Fibroblast of gingiva (primary cell): ENCODE measurements at regions not wholly inside any gene's neighbourhood (a gene's known extent, or its start where the extent isn't known, plus 50 kb on each side); places are given as distances from the start of the nearest gene placed in this dataset.
"Not testable (repeated sequence)": the region's sequence is repeated elsewhere in the genome, so short reads cannot be mapped to it uniquely, and the experiment has no call there.

Source experiments
- DNase-seq: peaks from one replicate; pipeline ENCODE4 v3.0.0-alpha.2; 2011; ENCODE audit warnings: low read depth

DNA sequence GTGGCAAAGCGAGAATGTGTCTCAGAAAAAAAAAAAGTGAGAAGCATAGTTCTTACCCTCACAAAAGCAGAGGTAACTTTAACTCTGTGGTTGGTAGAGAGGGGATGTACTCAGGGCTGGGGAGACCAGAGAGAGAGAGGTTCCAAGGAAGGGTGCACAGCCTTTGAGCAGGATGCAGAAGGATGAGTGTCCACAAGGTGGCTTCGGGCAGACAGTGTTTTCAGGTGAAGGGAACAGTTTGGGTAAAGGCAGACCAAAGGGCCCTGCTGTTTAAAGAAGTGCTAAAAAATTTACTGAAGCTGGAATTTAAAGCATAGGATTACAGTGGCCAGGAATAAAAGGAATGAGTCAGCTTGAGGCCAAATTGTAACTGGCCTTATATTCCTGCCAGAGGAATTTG is 2240.6 kb downstream of the EPHA3 start:
- not testable (repeated sequence) for DNase-seq

DNA sequence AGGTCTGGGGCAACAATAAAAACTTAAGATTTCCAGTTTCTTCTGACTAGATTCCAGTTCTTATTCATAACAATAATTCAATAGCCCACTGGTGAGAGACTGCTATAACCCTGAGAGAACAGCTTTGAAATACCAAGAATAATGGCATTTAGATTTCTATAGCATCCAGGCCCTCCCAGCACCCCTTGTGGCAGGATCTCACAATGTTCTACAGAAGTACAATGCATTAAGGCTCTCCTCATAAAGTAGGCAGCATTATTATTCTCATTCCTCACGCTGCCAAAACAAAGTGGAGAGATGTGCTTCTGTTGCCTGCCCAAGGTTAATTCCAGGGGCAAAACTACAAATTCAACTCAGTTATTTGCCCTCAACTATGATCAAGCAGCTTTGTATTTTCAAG is 2241.7 kb downstream of the EPHA3 start:
- not testable (repeated sequence) for DNase-seq

DNA sequence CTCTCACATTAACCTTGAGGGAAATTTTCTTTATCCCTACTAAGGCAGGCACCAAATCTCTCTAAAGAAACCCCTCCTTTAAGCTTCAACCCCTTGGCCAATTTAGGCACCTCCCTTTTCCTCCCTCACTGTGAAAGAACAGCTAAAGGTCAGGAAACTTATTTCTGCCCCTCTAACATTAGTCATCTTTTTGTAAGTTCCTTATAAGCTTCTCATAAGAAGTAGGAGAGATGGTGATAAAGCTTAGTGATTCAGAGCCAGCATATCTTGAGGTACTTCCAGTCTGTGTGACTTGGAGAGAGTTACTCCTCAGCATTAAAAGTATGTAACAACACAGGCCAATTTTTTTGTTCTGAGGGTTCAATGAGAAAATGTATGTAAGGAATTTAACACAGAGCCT is 2244.7 kb downstream of the EPHA3 start:
- not testable (repeated sequence) for DNase-seq

DNA sequence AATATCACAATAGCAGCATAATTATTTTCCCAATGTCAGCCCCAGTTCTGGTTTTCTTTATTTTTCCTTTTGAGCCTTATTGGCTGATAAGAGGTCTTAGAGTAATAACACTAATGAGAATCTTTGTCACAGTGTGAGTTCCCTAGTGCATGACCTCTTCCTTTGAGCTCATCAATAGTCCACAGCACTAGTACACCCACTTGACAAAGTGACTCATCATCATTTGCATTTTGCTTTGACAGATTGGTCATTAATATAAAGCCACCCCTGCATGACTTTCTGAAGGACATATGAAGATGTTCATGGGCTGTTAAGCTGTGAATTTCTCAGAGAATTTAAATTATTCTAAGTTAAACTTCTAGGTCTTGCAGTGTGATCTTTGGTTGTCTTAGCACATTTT is 2251.9 kb downstream of the EPHA3 start:
- DNase-seq = not testable (repeated sequence)

DNA sequence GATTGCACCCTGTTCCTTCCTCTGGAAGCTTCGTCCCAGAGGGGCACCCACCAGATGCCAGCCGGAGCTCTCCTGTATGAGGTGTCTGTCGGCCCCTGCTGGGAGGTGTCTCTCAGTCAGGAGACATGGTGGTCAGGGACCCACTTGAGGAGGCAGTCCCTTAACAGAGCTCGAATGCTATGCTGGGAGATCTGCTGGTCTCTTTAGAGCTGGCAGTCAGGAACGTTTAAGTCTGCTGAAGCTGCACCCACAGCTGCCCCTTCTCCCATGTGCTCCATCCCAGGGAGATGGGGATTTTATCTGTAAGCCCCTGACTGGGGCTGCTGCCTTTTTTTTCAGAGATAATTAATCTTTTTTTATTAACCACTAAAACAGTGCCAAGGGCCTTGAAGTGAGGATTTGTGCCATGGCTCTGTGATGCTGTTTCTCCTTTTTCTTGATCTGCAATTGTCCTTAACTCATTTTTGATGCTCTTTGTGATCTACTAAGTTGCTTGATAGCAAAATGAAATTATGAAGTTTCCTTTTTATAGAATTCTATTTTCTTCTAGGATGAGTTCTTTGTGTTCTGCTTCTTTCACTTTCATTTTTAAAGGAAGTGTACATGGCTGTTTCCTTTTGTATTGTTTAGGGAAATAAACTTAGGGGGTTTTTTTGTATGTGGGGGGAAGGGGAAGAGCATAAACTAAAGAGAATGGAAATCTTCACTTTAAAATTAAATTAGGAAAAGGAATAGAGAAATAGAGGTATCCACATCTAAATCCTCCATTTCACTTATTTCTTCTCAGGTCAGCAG is 2275.9 kb downstream of the EPHA3 start:
- not testable (repeated sequence) for DNase-seq

DNA sequence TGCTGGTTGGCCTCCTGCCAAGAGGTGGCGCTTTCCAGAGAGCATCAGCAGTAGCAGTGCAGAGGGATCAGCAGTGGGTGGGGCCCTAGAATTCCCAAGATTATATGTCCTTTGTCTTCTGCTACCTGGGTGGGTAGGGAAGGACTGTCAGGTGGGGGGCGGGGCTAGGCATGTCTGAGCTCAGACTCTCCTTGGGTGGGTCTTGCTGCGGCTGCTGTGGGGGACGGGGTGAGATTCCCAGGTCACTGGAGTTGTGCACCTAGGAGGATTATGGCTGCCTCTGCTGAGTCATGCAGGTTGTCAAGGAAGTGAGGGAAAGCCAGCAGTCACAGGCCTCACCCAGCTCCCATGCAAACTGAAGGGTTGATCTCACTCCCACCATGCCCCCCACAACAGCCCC is 2296.5 kb downstream of the EPHA3 start:
- not testable (repeated sequence) for DNase-seq

DNA sequence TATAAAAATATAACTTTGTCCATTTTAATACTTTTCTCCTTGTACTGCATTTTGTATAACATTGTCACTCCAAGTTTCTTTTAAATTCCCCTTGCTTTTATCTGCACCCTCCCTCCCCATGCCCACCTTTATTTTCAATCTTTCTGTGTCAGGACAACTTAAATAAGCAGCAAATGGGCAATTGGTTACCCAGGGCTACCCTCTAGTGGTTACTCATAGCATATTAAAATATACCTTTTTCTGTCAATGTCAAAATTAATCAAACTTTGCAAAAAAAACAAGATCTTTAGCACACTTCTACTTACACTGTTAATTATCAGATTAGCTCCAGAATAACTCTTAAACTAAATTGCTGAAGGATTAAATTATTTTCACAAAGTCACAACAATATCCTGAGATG is 2334.6 kb downstream of the EPHA3 start:
- DNase-seq = not testable (repeated sequence)

DNA sequence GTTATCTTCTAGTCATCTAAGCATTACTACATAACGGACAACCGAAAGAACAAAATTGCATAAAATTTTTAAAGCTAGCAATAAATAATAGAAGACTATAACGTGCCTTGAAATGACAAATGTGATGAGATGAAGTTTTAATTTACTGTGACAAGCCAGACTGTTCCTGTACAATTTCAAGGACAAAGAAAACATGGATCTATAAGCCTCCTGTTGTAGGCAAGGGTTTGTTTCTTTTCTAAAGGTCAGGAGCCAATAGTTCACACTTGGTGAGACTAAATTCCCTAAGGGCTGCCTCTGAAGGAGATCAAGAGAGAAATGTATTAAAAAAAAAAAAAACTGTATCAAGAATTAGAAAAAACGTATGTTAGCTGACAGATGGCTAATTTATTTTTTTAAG is 2335.1 kb downstream of the EPHA3 start:
- DNase-seq = not testable (repeated sequence)

DNA sequence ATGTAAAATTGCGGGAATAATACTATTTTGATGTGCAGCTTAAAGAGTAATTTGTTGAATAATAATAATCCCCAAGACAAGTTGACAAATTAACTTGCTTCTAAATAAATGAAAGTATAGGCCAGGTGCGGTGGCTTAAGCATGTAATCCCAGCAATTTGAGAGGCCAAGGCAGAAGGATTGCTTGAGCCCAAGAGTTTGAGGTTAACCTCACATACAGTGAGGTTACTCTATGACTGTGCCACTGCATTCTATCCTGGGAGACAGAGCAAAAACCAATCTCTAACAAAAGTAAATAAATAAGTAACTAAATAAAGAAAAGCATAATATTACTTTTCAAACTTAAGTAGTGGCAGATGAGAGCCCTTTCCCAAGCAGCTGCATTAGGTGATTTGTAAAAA is 2341.0 kb downstream of the EPHA3 start:
- not testable (repeated sequence) for DNase-seq

DNA sequence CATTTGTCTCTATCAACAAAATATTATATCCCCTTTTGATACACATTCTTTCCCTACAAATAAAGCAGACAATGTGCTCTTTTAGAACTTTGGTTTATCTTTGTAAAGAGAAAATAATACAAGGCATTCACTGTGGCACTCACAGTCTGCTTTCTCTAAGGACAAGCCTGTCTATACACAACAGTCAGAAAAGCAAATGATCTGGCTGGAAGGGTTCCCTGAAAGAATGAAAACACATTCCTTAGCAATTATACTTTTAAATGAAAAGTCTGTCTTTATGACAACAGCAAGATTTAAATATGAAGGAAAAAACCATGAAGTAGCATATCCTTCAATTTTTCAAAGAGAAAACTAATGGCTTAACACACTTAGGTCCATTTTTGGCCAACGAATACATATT is 2359.1 kb downstream of the EPHA3 start:
- DNase-seq = not testable (repeated sequence)

DNA sequence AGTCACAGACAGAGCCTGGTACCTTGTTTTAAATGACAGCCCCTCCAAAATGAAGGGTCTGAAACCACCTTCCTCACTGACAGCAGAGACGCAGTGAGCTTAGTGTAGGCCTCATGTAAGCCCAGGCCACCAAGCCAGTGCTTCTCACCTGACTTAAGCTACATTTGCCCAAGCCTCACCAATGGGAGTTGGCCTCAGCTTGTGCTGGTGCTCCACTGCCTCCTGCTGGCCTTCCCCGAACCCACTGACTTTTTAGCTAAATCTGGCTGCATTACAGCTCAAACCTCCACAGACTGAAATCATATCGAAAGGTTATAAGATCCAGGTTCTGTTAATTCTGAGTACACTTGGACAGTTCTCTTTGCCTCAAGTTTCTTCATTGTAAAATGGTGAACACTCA is 2361.8 kb downstream of the EPHA3 start:
- DNase-seq = not testable (repeated sequence)

DNA sequence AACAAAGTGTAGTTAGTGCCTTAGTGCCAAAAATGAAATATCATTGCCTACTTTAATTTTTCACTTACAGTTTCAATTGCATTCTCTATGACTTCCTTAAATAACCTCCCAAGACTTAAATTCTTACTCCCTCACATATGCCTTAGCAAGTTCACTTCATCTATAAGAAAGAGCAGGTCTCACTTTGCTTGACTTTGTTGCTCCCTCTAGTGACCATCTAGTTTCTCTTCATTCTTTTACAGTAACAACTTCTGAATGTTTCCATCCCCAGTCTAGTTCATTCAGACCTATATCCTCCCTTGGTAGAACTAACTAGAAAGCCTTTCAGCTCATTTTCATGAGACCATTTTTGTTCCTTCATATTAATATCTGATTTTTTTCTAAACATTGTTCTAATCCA is 2377.6 kb downstream of the EPHA3 start:
- DNase-seq = not testable (repeated sequence)

DNA sequence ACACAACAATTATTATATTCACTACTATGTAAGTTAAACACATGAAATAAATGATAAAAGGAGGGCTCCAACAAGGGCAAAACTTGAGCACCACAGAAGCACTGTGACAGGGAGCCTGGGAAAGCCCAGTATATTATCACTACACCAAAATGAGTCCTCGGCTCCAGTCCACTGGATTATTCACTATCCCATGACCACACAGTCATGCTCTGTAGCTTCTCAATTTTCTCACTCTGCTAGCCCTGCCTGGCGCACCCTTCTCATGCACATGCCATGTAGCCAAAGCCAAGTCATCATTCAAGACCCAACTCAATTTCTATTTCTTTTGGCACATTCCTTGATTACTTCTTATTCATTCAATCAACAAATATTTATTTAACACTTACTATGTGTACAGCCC is 2378.5 kb downstream of the EPHA3 start:
- DNase-seq = peak; percentile 0

DNA sequence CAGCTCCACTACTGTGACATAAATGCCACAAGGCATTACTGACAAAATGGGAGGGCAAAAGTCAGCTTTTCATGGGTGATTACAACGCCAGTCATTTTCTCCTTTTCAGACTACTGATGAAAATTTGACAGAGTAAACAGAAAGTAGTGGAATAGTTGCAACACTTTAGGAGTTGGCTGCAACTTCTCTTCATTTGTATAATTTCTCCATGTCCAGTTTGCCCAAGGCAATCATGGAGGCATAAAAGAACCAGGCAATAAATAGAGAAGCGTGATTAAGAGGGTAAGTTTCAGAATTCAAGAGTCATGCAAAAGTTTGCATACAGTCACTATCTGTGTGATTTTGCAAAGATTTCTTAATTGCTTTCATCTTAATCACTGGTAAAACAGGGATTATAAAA is 2390.3 kb downstream of the EPHA3 start:
- DNase-seq = not testable (repeated sequence)

DNA sequence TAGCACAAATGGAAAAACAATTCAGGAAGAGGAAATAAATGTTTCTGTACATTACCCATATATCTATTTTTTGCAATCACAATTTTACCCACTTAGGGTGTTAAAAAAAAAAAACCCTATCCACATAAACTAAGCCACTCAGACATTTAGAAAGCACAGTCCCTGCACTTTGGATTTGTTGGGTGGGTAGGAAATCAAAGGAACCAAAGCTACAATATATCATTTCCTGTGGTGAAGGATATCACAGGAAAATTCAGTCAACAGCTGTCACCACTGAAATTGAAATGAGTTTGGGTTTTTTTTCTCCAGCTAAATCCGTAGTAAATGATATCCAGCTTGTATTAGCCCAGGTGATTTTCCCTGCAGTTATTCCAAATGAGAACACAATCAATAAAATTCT is 2392.4 kb downstream of the EPHA3 start:
- not testable (repeated sequence) for DNase-seq

DNA sequence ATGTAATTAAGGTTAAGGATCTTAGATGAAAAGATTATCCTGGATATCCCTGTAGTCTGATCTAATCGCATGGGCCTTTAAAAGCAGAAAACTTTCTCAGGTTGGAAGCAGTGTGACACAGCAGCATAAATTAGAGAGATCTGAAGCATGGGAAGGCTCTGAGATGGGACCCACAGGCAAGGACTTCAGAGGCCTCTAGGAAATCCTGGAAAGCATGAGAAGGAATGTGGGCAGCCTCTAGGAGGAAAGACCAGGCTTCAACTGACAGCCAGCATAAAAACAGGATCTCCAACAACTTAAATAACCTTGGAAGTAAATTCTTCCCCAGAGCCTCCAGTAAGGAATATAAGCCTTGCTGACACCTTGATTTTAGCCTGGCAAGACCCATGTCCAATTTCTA is 2397.5 kb downstream of the EPHA3 start:
- DNase-seq = not testable (repeated sequence)
